Globus pallidus (tissue), 1 donor: ENCODE measurements at regions not wholly inside any gene's neighbourhood (a gene's known extent, or its start where the extent isn't known, plus 50 kb on each side); places are given as distances from the start of the nearest gene placed in this dataset.
"Not testable (repeated sequence)": the region's sequence is repeated elsewhere in the genome, so short reads cannot be mapped to it uniquely, and the experiment has no call there.

ENCODE experiments used
- DNase-seq: peaks from one replicate; pipeline ENCODE4 v3.0.0-alpha.2; 2015; ENCODE audit warnings: low spot score

- DNase-seq = no peak
Measured at GRCh38 chr10:22875581-22875980, 52.3 kb upstream of the ARMC3 start.

- peak; percentile 85 for DNase-seq
Measured at GRCh38 chr10:22874189-22874854, 53.5 kb upstream of the ARMC3 start.

GRCh38 chr10:22856444-22857074, 71.3 kb upstream of the ARMC3 start:
- no peak for DNase-seq

GRCh38 chr10:22854935-22855421, 72.9 kb upstream of the ARMC3 start:
- DNase-seq = no peak

- no peak for DNase-seq
Measured at GRCh38 chr10:22853906-22854447, 73.9 kb upstream of the ARMC3 start.

DNA sequence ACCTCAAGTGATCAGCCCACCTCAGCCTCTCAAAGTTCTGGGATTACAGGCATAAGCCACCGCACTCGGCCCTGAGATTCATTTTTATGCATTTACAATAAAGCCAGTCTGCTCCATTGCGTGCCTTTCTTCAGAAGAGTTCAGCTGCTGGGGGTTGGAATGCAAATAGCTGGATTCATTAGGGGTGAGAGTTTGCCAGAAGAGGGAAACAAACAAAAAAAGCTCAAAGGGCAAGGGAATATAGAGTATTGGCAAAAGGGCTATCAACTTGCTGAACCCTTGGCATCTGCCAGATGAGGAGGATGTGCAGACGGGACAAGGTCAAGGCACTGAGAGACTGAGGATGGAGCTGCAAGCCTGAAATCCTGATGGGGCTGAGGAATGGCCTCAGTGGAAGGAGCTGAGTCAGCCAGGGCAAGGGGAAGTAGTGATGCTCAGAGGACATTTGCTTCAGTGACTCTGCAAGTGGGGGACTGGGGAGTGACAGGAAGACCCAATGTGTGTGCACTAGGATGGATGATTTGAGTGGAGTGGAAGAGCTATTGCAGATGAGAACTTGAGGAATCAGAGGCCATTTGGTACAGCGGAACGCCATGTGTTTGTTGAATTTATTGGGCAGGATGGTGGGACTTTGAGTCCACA, 75.0 kb upstream of the ARMC3 start:
- no peak for DNase-seq

GRCh38 chr10:22851865-22852239, 76.0 kb upstream of the ARMC3 start:
- DNase-seq = no peak

DNA sequence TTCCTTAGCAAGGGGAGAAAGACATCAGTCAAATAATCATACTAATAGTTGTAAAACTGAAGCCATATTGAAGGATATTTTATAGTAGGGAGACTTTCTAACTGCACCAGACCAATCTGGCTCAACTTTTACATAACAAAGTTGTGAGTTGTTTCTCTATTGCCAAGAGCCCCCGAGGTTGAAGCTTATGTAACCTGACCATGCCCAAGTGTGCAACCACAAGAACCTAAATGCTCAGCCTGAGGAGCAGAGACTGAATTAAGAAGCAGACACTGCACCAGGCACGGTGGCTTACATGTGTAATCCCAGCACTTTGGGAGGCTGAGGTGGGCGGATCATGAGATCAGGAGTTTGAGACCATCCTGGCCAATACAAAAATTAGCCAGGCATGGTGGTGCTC, 77.3 kb upstream of the ARMC3 start:
- no peak for DNase-seq

DNA sequence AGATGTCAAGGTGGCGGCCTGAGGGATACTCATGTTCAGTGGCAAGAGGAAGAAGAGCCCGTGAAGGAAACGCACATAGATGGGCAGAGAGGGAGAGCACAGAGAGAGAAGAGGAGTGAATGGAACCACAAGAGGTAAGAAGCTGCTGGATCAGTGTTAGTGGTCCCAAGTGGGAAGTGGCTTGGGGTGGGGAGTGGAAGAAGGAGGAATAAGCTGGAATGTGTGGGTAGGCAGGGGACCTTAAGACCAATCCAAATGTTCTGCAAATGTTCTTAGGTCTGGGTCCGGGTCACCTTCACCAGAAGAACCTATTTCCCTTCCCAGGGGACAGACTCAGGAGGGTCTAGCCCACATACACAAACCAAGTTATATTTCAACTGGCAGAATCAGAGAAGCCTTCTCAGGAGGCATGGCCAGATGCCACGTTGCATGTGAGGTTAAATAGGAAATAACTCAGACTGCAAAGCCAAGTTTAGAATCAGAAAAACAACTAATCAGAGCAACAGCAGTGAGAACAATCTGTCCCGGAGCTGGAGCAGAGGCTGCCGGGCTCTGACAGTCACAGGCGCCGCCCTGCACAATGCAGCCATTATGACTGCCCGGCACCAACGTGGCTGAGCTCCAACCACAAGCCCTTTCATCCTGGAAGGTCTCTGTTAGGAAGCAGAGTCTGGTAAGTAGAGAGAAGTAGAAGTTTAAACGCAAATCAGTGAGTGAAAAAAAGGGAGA, 78.6 kb upstream of the ARMC3 start:
- peak; percentile 98 for DNase-seq

DNA sequence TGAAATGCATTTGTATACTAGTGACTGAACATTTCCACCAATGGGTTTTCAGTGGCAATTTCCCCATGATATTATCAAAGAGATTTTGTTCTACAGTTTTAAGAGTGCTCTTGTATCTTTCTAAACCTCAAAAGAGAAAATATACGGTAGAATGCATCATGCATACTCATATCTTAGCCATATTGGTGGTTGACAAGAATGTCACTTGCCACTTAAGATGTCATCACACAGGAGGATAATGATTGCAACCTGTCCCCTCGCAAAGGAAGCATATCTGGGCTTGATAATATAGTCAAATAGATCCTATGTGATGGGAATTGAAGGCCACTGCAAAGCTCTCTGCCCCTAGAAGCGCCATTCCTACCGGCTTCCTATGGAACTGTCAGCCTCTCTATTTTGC, 79.3 kb upstream of the ARMC3 start:
- DNase-seq = no peak

- no peak for DNase-seq
Measured at GRCh38 chr10:22846294-22846693, 81.6 kb upstream of the ARMC3 start.

DNA sequence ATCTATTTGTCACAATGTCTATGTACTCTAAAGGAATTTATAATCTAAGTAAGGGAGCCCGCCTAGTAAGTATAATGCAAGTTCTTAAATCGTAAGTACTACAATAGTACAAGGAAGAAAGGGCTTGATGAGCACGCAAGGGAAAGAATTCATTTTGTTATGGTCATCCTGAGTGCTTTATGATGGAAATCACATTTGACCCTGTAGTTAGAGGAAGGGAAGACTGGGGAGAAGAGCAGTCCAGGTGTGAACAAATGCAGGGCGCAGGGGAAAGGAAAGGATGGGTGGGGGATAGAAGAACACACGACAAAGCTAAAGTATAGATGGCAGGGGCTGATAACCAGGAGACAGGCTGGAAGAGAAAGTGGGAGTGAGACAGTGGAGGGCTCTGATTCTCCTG, 88.2 kb upstream of the ARMC3 start:
- DNase-seq = no peak

DNA sequence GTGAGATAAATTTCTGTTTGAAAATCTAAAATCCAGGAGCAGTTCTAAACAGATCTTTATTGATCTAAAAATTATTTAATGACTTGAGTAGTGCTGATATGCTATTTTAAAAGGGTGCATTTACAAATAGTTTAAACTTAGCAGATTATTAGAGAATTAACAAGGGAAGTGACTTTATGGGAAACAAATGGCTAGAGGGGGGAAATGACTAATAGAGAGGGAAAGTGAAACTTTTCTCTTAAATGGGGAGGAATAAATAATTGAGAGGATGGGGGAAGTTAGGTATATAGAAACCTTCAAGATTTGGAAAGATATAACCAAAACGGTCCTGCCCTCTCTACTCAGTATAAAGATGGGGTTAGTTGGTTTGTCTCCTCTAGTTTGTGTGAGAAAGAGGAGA, 90.1 kb upstream of the ARMC3 start:
- no peak for DNase-seq

- DNase-seq = peak; percentile 68
Measured at GRCh38 chr10:22837351-22837750, 90.5 kb upstream of the ARMC3 start.

DNA sequence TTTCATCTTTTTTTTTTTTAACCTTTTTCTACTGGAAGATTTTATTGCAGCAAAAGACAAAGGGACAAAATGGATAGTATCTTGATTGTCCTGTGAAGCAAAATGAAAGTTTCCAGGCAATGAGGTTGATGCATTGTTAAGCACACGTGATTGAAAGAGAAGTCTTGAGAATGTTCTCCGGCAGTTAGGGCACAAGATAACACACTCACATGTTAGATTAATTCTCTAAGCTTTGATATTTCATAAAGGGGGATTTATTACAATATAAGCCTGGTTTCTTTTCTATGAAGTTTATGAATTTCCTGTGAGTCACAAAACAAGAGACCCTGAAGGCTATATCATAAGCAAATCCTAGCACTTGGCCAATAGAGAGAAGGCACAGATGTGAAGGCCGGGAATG, 93.4 kb upstream of the ARMC3 start:
- DNase-seq = no peak

GRCh38 chr10:22833781-22834180, 94.1 kb upstream of the ARMC3 start:
- peak; percentile 74 for DNase-seq

GRCh38 chr10:22833353-22833752, 94.5 kb upstream of the ARMC3 start:
- DNase-seq = no peak

DNA sequence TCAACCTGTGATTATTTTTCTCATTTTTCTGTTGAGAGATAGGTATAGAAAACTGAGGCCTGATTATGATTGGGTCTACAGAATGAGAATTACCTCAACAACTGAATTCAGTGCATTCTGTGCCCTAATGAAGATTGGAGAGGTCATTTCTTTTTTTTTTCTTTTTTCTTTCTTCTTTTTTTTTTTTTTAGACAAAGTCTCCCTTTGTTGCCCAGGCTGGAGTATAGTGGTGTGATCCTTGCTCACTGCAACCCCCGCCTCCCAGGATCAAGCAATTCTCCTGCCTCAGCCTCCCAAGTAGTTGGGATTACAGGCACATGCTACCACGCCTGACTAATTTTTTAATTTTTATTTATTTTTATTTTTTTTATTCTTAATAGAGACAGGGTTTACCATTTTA, 95.0 kb upstream of the ARMC3 start:
- DNase-seq = no peak

- no peak for DNase-seq
Measured at GRCh38 chr10:22832066-22832602, 95.7 kb upstream of the ARMC3 start.

DNA sequence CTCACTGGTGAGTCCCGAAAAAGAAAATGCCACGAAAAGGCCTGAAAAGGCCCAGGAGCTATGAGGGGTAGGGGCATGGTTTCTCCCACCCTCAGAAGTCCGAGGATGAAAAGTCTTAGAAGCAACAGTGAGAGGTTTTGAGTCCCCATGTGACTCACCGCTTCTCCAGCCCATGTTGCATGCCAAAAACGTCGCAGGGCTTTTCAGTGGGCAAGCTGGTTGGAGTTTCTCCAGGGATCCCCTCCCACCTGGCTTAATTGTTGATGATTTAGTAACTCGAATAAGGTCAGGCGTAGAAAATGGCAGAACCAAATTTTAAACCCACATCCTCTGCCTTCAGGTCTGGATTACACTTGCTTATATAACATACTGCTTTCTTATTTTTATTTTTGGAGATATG, 96.3 kb upstream of the ARMC3 start:
- DNase-seq = no peak

GRCh38 chr10:22828712-22829111, 99.1 kb upstream of the ARMC3 start:
- not testable (repeated sequence) for DNase-seq

GRCh38 chr10:22825841-22826240, 102.0 kb upstream of the ARMC3 start:
- no peak for DNase-seq
